ENCODE measurements at regions not wholly inside any gene's neighbourhood (a gene's known extent, or its start where the extent isn't known, plus 50 kb on each side); places are given as distances from the start of the nearest gene placed in this dataset.

GRCh38 chr3:132786890-132787289 lies 64.7 kb upstream of the NPHP3 start:
- intact Hi-C loops (cut with DNase I): loop anchor here (10.0 kb wide), 1 partner anchor 788 kb away; the partner anchor contains the start of gene CDV3
- Histone ChIP-seq H3K4me3 (no peak overlapping the region), H3K27me3 (no peaks in the 10 kb centered on the region), H3K4me1 (peaks cover 5 to 17% of the 10 kb centered on the region in 2 donors), H3K9me3 (no peaks in the 10 kb centered on the region), H3K36me3 (no peaks in the 10 kb centered on the region), H3K27ac (peak overlapping the region in 1 of 2 donors; percentile 80)
- TF ChIP-seq CTCF (IDR thresholded peaks at IDR 0.05): no peak
- no peak for DNase-seq (ENCODE audit: low spot score in 2 of 2)

GRCh38 chr3:132785292-132785691 lies 63.1 kb upstream of the NPHP3 start:
- Histone ChIP-seq H3K4me3 (no peak overlapping the region), H3K4me1 (peaks cover 5 to 17% of the 10 kb centered on the region in 2 donors), H3K9me3 (no peaks in the 10 kb centered on the region), H3K27me3 (no peaks in the 10 kb centered on the region), H3K36me3 (no peaks in the 10 kb centered on the region), H3K27ac (peak overlapping the region; percentile 36 to 57)
- intact Hi-C loops (cut with DNase I): loop anchor here (10.0 kb wide), 1 partner anchor 790 kb away; the partner anchor contains the start of gene CDV3
- TF ChIP-seq CTCF (IDR thresholded peaks at IDR 0.05): no peak
- DNase-seq (ENCODE audit: low spot score in 2 of 2): no peak

GRCh38 chr3:132784502-132785025 lies 62.4 kb upstream of the NPHP3 start:
- Histone ChIP-seq H3K4me1 (peaks cover 5 to 17% of the 10 kb centered on the region in 2 donors), H3K36me3 (no peaks in the 10 kb centered on the region), H3K27ac (peak overlapping the region in 1 of 2 donors; percentile 57), H3K27me3 (no peaks in the 10 kb centered on the region), H3K9me3 (no peaks in the 10 kb centered on the region), H3K4me3 (no peak overlapping the region)
- intact Hi-C loops (cut with DNase I): loop anchor here (10.0 kb wide), 1 partner anchor 790 kb away; the partner anchor contains the start of gene CDV3
- no peak for TF ChIP-seq CTCF (IDR thresholded peaks at IDR 0.05)
- no peak for DNase-seq (ENCODE audit: low spot score in 2 of 2)

- Histone ChIP-seq H3K9me3 (no peaks in the 10 kb centered on the region), H3K36me3 (no peaks in the 10 kb centered on the region), H3K4me1 (peaks cover 5 to 10% of the 10 kb centered on the region in 2 donors), H3K27ac (no peak overlapping the region), H3K27me3 (no peaks in the 10 kb centered on the region), H3K4me3 (no peak overlapping the region)
- no peak for TF ChIP-seq CTCF (IDR thresholded peaks at IDR 0.05)
- DNase-seq (ENCODE audit: low spot score in 2 of 2): no peak
- intact Hi-C loops (cut with DNase I): loop anchor here (10.0 kb wide), 1 partner anchor 792 kb away; the partner anchor contains the start of gene CDV3
Observed at GRCh38 chr3:132783152-132783551, 60.9 kb upstream of the NPHP3 start.

GRCh38 chr3:132781922-132782321 lies 59.7 kb upstream of the NPHP3 start:
- no peak for TF ChIP-seq CTCF (IDR thresholded peaks at IDR 0.05)
- intact Hi-C loops (cut with DNase I): loop anchor here (10.0 kb wide), 1 partner anchor 793 kb away; the partner anchor contains the start of gene CDV3
- DNase-seq (ENCODE audit: low spot score in 2 of 2): no peak

More at GRCh38 chr3:132781922-132782321, 59.7 kb upstream of the NPHP3 start:
- H3K4me1 ChIP-seq: peaks cover 3 to 5% of the 10 kb centered on the region in 2 donors
- H3K27ac ChIP-seq: no peak overlapping the region
- H3K27me3 ChIP-seq: no peaks in the 10 kb centered on the region
- no peak overlapping the region for H3K4me3 ChIP-seq
- no peaks in the 10 kb centered on the region for H3K36me3 ChIP-seq
- no peaks in the 10 kb centered on the region for H3K9me3 ChIP-seq
